NCI-H1694 treated with DMSO at 0.1 percent for 48 hours (cell line): ENCODE measurements at regions not wholly inside any gene's neighbourhood (a gene's known extent, or its start where the extent isn't known, plus 50 kb on each side); places are given as distances from the start of the nearest gene placed in this dataset.
A peak's percentile ranks its signal among the peaks of the same experiment; 100 is the strongest.

Source experiments
- DNase-seq: peaks from one replicate; lab custom pipeline; 2025; lab: John Stamatoyannopoulos, UW

GRCh38 chr13:69571606-69572323 is 535.9 kb upstream of the ATXN8OS start:
- DNase-seq, result no peak

- DNase-seq, result no peak
Observed at GRCh38 chr13:69567514-69567913, 540.1 kb upstream of the ATXN8OS start.

GRCh38 chr13:69566104-69566716 is 541.4 kb upstream of the ATXN8OS start:
- no peak for DNase-seq

GRCh38 chr13:69565334-69565733 is 542.3 kb upstream of the ATXN8OS start:
- DNase-seq, result peak; percentile 5

GRCh38 chr13:69556540-69557196 is 551.0 kb upstream of the ATXN8OS start:
- DNase-seq, result no peak

GRCh38 chr13:69553976-69554375 is 553.6 kb upstream of the ATXN8OS start:
- DNase-seq, result no peak

GRCh38 chr13:69551193-69551592 is 556.4 kb upstream of the ATXN8OS start:
- no peak for DNase-seq

GRCh38 chr13:69547780-69548179 is 559.8 kb upstream of the ATXN8OS start:
- DNase-seq, result no peak

- no peak for DNase-seq
Observed at GRCh38 chr13:69545551-69545950, 562.1 kb upstream of the ATXN8OS start.

GRCh38 chr13:69524459-69525150 is 583.0 kb upstream of the ATXN8OS start:
- no peak for DNase-seq

- no peak for DNase-seq
Observed at GRCh38 chr13:69496981-69497380, 610.6 kb upstream of the ATXN8OS start.

GRCh38 chr13:69495096-69495495 is 612.5 kb upstream of the ATXN8OS start:
- DNase-seq, result no peak

GRCh38 chr13:69487576-69487975 is 620.0 kb upstream of the ATXN8OS start:
- no peak for DNase-seq

- DNase-seq, result no peak
Observed at GRCh38 chr13:69485991-69486592, 621.5 kb upstream of the ATXN8OS start.

- DNase-seq, result no peak
Observed at GRCh38 chr13:69477451-69477850, 630.2 kb upstream of the ATXN8OS start.

- DNase-seq, result no peak
Observed at GRCh38 chr13:69474011-69474685, 633.5 kb upstream of the ATXN8OS start.

GRCh38 chr13:69468624-69469023 is 639.0 kb upstream of the ATXN8OS start:
- no peak for DNase-seq

- no peak for DNase-seq
Observed at GRCh38 chr13:69461397-69461796, 646.2 kb upstream of the ATXN8OS start.

GRCh38 chr13:69459346-69459745 is 648.3 kb upstream of the ATXN8OS start:
- DNase-seq, result no peak

GRCh38 chr13:69458013-69458412 is 649.6 kb upstream of the ATXN8OS start:
- no peak for DNase-seq

GRCh38 chr13:69450245-69450644 is 657.4 kb upstream of the ATXN8OS start:
- no peak for DNase-seq

- no peak for DNase-seq
Observed at GRCh38 chr13:69425235-69425634, 682.4 kb upstream of the ATXN8OS start.
